Right lobe of liver (tissue), 6 donors: ENCODE measurements at regions not wholly inside any gene's neighbourhood (a gene's known extent, or its start where the extent isn't known, plus 50 kb on each side); places are given as distances from the start of the nearest gene placed in this dataset.

Experiments
- ATAC-seq, 4 donors: fragments of 200-7000 bp; cut with Tn5 transposase; one replicate each; pipeline ENCODE4 v1.9.1; 2020; ENCODE audit warnings: mild to moderate bottlenecking in 4 of 4, moderate library complexity in 4 of 4
- DNase-seq, 3 donors: peaks; one replicate each; pipeline ENCODE4 v3.0.0-alpha.2; 2020
- H3K27ac ChIP-seq, 3 donors: fragments of 200-600 bp; one replicate each; pipeline ENCODE4 v1.8.0; 2022
- H3K27me3 ChIP-seq, 2 donors: fragments of 200-600 bp; one replicate each; pipeline ENCODE4 v1.8.0; 2022
- H3K36me3 ChIP-seq, 4 donors: fragments of 200-600 bp; sonication (generic) in 1 of 4; one replicate each; pipeline versions ENCODE4 v1.5.1 to v1.8.0; 2017 to 2022; ENCODE audit warnings: control low read depth in 1 of 4
- H3K4me1 ChIP-seq, 4 donors: fragments of 200-600 bp; sonication (generic) in 1 of 4; one replicate each; pipeline versions ENCODE4 v1.5.1 to v1.8.0; 2017 to 2022; ENCODE audit warnings: control low read depth in 1 of 4
- H3K4me3 ChIP-seq, 3 donors: fragments of 200-600 bp; one replicate each; pipeline ENCODE4 v1.8.0; 2022
- H3K9me3 ChIP-seq, 4 donors: fragments of 200-600 bp; sonication (generic) in 1 of 4; one replicate each; pipeline versions ENCODE4 v1.5.1 to v1.8.0; 2017 to 2022; ENCODE audit warnings: control low read depth in 1 of 4
- POLR2A ChIP-seq: fragments of 450-650 bp; IDR thresholded peaks from one replicate; pipeline ENCODE4 v1.6.1; 2017; ENCODE audit warnings: antibody characterized with exemption, mild to moderate bottlenecking
- WGBS: methylation state at CpG from one replicate; pipeline ENCODE4 v1.1.6; 2018; ENCODE audit warnings: low coverage, low lambda C conversion rate; ENCODE audit not compliant: insufficient coverage; ENCODE audit errors: missing lambda C conversion rate; 5-methylcytosine and 5-hydroxymethylcytosine counted together
- intact Hi-C, 2 donors: fragments of 100-400 bp; cut with DNase I; formaldehyde crosslinking; loops; one replicate each; pipeline versions ENCODE4 v1.11.2 to v1.14.1; 2022
- TF ChIP-seq, protein P1 (sequence below), 4 donors: fragments of 200-600 bp in 3 of 4; fragments of 450-650 bp in 1 of 4; IDR thresholded peaks; one replicate each; pipeline versions ENCODE4 v1.5.1 to v1.8.0; 2016 to 2022; ENCODE audit warnings: antibody characterized with exemption in 4 of 4, mild to moderate bottlenecking in 2 of 4
- donor health status: DM: no; HTN: yes; CAD: no.
- donor health status: DM: no; HTN: no; CAD: no.
- donor health status: DM: no; HTN: no; CAD: no.
- donor health status: DM: no; HTN: yes; CAD: no.
- donor health status: DM: no; HTN: yes; CAD: no.

DNA sequence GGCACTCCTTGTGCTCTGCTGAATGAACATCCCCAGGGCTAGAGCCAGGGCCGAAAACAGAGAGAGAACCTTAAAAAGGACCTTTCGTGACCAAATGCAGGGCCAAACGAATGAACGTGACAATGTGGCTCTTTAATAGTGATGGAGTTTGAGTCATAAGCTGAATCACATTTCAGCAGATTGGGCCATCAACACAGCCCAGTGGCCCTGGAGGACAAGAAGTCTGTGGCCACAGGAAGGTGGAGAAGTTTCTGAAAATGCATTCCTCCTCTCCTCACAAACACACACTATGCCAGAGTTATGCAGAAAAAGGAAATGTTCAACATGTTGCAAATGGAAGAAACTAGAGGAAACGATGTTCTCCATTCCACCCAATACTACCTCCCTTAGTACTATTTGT, 415.8 kb downstream of the HRH4 start:
- H3K27ac ChIP-seq, result no peak overlapping the region
- no peaks in the 10 kb centered on the region for H3K4me1 ChIP-seq
- no peaks in the 10 kb centered on the region for H3K9me3 ChIP-seq
- ATAC-seq (no peak), DNase-seq (no peak)
- TF ChIP-seq POLR2A, result no peak
- TF ChIP-seq, protein P1, sequence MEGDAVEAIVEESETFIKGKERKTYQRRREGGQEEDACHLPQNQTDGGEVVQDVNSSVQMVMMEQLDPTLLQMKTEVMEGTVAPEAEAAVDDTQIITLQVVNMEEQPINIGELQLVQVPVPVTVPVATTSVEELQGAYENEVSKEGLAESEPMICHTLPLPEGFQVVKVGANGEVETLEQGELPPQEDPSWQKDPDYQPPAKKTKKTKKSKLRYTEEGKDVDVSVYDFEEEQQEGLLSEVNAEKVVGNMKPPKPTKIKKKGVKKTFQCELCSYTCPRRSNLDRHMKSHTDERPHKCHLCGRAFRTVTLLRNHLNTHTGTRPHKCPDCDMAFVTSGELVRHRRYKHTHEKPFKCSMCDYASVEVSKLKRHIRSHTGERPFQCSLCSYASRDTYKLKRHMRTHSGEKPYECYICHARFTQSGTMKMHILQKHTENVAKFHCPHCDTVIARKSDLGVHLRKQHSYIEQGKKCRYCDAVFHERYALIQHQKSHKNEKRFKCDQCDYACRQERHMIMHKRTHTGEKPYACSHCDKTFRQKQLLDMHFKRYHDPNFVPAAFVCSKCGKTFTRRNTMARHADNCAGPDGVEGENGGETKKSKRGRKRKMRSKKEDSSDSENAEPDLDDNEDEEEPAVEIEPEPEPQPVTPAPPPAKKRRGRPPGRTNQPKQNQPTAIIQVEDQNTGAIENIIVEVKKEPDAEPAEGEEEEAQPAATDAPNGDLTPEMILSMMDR (IDR thresholded peaks at IDR 0.05), result no peak
- intact Hi-C loops, result no loop called here
- no peaks in the 10 kb centered on the region for H3K36me3 ChIP-seq
- H3K27me3 ChIP-seq, result no peaks in the 10 kb centered on the region
- no peak overlapping the region for H3K4me3 ChIP-seq
- WGBS, result 56% methylated on average over 5 of the region's 5 CpGs

DNA sequence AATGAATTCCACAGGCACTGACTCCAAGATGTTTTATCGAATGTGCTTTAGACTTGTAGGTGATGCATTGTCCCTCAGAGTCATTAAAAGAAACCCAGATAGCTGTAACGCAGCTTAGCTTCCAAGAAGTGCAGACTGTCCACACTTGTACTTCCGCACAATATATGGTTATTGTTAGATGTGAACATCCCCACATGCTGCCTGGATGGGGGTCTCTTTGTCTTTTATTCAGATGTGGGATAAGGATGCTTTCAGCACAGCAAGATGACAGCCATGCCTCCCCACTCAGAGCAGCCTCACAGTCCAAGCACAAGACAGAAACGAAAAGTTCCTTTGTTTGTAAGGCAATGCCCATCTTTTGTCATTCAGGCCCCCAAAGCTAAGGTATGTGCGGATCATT, 416.6 kb downstream of the HRH4 start:
- TF ChIP-seq, protein P1 (IDR thresholded peaks at IDR 0.05), result no peak
- TF ChIP-seq POLR2A, result no peak
- WGBS, result 64% methylated on average over 5 of the region's 5 CpGs
- Histone ChIP-seq H3K4me1 (no peaks in the 10 kb centered on the region), H3K27ac (no peak overlapping the region), H3K27me3 (no peaks in the 10 kb centered on the region), H3K9me3 (no peaks in the 10 kb centered on the region), H3K4me3 (no peak overlapping the region), H3K36me3 (no peaks in the 10 kb centered on the region)
- no peak for DNase-seq
- intact Hi-C loops, result no loop called here
- no peak for ATAC-seq

DNA sequence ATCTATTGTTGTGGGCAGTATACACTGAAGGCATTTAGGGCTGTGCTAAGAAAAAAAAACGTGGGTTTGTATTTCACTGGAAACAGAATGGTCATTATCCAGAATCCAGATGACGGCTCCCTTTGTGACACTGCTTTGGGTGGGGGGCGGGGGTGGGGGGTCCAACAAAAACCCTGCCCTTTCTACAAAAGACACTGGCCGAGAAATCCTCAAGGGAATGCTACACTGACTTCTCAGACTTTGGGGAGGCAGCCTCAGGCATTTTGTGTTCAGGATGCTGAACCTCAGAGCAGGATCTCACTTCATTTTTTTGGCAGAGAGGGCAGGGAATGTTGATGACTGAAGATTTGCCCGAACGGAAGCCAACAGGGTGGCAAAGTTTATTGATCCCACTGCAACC, 417.1 kb downstream of the HRH4 start:
- H3K27ac ChIP-seq, result no peak overlapping the region
- H3K27me3 ChIP-seq, result no peaks in the 10 kb centered on the region
- no peak for TF ChIP-seq POLR2A
- TF ChIP-seq, protein P1 (IDR thresholded peaks at IDR 0.05), result no peak
- intact Hi-C loops, result no loop called here
- no peak overlapping the region for H3K4me3 ChIP-seq
- DNase-seq, result no peak
- no peaks in the 10 kb centered on the region for H3K4me1 ChIP-seq
- H3K9me3 ChIP-seq, result no peaks in the 10 kb centered on the region
- 32% methylated on average over 5 of the region's 6 CpGs for WGBS
- ATAC-seq, result no peak
- no peaks in the 10 kb centered on the region for H3K36me3 ChIP-seq

DNA sequence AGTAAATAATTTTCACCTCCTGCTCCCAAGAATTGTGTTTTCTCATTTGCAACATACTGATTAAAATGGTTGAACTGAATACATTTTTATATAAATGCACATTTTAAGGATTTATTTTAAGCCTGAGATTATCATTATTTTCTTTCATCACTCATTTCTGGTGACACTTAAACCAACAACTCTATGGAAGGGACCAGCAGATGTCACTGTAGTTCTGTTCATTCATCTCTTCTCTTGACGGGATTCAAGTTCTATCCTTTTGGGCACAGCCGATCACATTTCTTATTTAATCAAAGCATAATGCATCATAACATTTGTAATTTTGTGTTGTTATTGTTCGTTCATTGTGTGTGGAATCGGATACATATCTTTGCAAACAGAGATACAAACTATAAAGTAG, 417.9 kb downstream of the HRH4 start:
- 4% methylated on average over 4 of the region's 4 CpGs for WGBS
- no peaks in the 10 kb centered on the region for H3K9me3 ChIP-seq
- TF ChIP-seq POLR2A, result no peak
- TF ChIP-seq, protein P1 (IDR thresholded peaks at IDR 0.05), result peak in 3 of 4 donors; percentile 29 to 33 (median 30)
- no peaks in the 10 kb centered on the region for H3K27me3 ChIP-seq
- peak in 1 of 4 donors; percentile 27 for ATAC-seq
- no peak for DNase-seq
- H3K36me3 ChIP-seq, result no peaks in the 10 kb centered on the region
- H3K27ac ChIP-seq, result no peak overlapping the region
- no peaks in the 10 kb centered on the region for H3K4me1 ChIP-seq
- no peak overlapping the region for H3K4me3 ChIP-seq
- intact Hi-C loops, result no loop called here

DNA sequence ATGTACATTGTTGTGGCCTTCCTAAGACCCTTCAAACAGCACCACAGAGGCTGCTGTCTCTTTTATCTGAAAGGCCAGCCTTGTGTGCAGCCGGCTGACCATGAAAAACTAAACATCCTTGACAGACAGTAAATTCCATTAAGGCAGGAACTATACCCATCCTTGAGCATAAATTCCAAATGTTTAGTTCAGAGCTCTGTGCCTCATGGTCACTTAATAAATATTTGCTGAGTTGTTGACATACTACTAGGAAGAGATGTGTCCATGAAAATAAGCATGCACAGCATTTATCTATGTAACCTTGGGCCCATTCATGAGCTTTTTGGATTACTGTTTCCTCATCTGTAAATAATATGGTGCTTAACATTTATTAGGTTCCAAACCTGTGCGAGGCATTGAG, 424.8 kb downstream of the HRH4 start:
- H3K27me3 ChIP-seq, result no peaks in the 10 kb centered on the region
- no peak for ATAC-seq
- 45% methylated on average over 2 of the region's 2 CpGs for WGBS
- TF ChIP-seq, protein P1 (IDR thresholded peaks at IDR 0.05), result no peak
- TF ChIP-seq POLR2A, result no peak
- no peaks in the 10 kb centered on the region for H3K9me3 ChIP-seq
- intact Hi-C loops, result no loop called here
- no peaks in the 10 kb centered on the region for H3K4me1 ChIP-seq
- no peak for DNase-seq
- no peaks in the 10 kb centered on the region for H3K36me3 ChIP-seq
- no peak overlapping the region for H3K4me3 ChIP-seq
- no peak overlapping the region for H3K27ac ChIP-seq
